C4-2B (cell line): ENCODE measurements at regions not wholly inside any gene's neighbourhood (a gene's known extent, or its start where the extent isn't known, plus 50 kb on each side); places are given as distances from the start of the nearest gene placed in this dataset.

Source experiments
- H3K27ac ChIP-seq: fragments of 450-650 bp; 2 replicates; pipeline ENCODE4 v1.5.1; 2017
- ZFX ChIP-seq: fragments of 450-650 bp; IDR thresholded peaks from 2 replicates; pipeline ENCODE4 v1.6.1; 2017
- TF ChIP-seq, protein P1 (sequence below): fragments of 450-650 bp; conservative IDR thresholded peaks from 2 replicates; pipeline ENCODE4 v1.5.1; 2017; ENCODE audit warnings: mild to moderate bottlenecking

DNA sequence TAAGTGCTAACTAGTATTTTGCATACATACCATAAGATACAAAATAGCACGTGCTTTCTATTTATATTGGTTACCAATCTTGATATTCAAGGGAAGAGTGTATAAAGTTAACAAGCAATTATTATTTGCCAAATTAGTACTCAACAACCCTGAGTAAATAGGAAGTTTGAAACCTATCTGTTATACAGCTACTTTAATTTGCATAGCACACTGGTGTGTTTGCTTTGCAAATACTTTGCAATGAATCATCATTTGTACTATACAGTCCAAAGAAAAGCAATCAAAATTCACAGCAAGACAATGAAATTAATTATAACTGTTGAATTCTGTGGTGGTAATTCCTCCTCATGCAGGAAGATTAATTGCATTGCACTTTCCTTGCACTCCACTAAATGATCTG is 469.1 kb downstream of the PRKD1 start:
- TF ChIP-seq, protein P1, sequence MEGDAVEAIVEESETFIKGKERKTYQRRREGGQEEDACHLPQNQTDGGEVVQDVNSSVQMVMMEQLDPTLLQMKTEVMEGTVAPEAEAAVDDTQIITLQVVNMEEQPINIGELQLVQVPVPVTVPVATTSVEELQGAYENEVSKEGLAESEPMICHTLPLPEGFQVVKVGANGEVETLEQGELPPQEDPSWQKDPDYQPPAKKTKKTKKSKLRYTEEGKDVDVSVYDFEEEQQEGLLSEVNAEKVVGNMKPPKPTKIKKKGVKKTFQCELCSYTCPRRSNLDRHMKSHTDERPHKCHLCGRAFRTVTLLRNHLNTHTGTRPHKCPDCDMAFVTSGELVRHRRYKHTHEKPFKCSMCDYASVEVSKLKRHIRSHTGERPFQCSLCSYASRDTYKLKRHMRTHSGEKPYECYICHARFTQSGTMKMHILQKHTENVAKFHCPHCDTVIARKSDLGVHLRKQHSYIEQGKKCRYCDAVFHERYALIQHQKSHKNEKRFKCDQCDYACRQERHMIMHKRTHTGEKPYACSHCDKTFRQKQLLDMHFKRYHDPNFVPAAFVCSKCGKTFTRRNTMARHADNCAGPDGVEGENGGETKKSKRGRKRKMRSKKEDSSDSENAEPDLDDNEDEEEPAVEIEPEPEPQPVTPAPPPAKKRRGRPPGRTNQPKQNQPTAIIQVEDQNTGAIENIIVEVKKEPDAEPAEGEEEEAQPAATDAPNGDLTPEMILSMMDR, result no peak
- TF ChIP-seq ZFX, result no peak
- no peak overlapping the region for H3K27ac ChIP-seq

DNA sequence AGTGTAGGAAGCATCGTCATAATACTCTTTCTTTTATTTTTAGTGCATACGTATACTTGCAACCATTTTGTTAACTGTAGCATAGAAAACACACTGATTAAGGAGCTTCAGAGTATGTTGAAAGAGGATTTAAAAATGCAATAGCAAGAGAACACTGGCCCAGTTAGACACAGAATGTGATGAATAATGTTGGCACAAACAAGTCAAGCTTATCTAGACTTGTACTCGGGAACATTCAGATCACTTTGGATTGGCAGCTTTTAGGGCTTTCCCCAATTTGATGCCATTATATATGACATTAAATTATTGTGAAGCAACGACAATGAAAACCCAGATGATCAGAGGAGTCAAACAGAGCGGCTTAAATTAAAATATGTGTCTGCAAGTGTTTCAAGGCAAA is 468.1 kb downstream of the PRKD1 start:
- TF ChIP-seq, protein P1, result no peak
- no peak for TF ChIP-seq ZFX
- H3K27ac ChIP-seq, result no peak overlapping the region

DNA sequence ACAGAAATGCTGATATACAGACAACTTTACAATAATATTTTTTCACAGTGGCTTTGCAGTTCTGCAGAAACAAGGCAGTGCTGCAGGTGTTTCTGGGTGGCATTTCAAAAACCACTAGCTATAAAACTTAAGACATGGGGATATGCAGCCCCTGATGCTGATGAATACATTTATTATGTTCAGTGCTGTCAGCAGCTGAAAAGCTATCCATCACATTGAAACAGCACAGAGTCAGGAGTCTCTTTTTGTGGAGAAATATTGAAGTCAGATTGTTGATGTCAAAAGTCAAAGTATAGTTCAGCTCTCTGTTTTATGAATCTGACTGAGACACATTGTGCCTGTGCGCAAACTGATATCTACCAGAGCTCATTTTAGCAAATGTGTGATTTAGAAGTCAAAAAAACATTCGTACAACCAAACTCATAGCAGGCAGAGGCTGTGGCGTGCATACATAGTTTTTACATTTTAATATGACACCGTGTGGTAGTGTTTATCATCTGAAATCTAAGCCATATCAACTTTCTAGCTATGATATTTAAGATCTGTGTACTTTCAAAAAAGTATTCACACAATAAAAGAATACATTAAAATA is 467.6 kb downstream of the PRKD1 start:
- H3K27ac ChIP-seq, result no peak overlapping the region

DNA sequence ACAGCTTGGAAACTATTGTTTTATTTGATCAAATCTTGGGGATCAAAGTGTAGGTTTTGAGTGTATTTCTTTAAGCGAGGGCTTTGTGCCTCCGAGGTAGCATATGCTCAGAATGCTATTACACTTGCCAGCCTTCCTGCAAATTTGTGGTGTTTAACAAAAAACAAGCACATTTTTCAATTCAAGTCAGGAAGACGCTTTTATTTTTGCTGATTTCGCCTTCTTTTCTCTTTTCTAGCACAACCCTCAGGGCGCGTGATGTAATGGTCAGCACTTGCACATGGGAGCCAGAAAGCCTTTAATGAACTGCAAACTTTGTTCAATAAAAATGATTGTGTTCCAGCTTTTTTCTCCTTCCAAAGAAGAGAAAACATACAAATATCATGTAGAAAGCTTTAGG is 466.5 kb downstream of the PRKD1 start:
- TF ChIP-seq, protein P1, result no peak
- H3K27ac ChIP-seq, result no peak overlapping the region

More for the DNA sequence above, 467.6 kb downstream of the PRKD1 start:
- TF ChIP-seq, protein P1, result no peak
- TF ChIP-seq ZFX, result no peak

DNA sequence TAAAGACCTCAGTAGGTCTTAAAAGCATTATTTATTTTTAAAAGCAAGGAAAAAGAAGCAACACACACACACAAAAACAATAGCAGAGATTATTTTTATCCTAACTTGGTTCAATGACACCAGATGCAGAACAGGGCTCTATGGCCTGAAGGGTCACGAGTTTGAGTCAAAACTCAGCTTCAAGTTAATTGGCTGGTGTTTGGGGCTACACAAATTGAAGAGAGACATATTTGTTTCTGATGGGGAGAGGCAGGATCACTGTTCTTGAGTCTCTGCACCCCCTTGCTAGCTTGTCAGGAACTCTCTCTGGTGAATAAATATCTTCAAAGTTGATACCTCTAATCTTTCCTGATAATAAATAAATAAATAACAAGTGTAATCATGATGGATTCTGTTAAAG is 466.1 kb downstream of the PRKD1 start:
- no peak for TF ChIP-seq ZFX
- TF ChIP-seq, protein P1, result no peak

DNA sequence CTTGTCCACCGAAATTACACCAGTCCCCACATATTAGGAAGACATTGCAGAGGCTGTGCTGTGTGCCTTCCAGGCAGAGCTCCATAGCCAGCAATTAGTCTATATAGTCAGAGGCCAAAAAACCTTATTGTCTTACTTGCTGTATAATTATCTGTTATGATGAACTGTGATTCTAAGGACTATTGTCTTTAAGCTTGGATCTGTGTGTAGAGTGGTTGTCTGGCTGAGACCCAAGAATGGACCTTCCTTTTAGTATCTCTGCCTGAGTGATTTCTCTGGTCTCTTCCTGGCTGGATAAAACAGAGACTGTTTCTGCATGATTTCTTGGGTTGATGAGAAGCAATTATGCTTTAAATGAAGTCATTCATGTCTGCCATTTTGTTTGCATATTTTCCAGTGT is 465.3 kb downstream of the PRKD1 start:
- TF ChIP-seq, protein P1, result no peak
- TF ChIP-seq ZFX, result no peak
- no peak overlapping the region for H3K27ac ChIP-seq

More for the DNA sequence above, 466.1 kb downstream of the PRKD1 start:
- H3K27ac ChIP-seq, result no peak overlapping the region

DNA sequence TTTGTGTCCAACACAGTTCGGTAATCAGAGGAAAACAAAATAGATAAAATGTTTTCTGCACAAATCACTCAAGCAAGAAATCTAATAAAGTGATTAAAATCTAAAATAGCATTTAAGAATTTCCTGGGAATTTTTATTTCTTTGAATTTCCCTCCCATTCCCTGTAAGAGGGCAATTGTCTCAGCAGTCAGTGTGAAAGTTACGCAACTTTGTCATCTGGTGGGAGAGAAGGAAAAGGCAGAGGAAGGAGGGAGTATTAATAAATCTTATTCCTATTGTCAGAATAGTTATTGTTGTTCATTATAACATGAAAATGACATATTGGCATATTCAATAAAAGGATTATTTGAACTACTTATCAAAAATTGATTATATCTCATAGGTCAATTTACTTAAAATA is 464.9 kb downstream of the PRKD1 start:
- TF ChIP-seq, protein P1, result no peak
- no peak overlapping the region for H3K27ac ChIP-seq
